Gastroesophageal sphincter (tissue), 4 donors: ENCODE measurements at regions not wholly inside any gene's neighbourhood (a gene's known extent, or its start where the extent isn't known, plus 50 kb on each side); places are given as distances from the start of the nearest gene placed in this dataset.

Source experiments
- ATAC-seq: fragments of 150-250 bp; one replicate; pipeline ENCODE4 v1.9.1; 2016; ENCODE audit warnings: mild to moderate bottlenecking, moderate library complexity
- H3K27ac ChIP-seq, 4 donors: fragments of 200-600 bp; sonication (generic) in 3 of 4; 1 replicate in 3 of 4; 2 replicates in 1 of 4; pipeline ENCODE4 v1.5.1; 2016 to 2019
- H3K27me3 ChIP-seq: fragments of 200-600 bp; sonication (generic); one replicate; pipeline ENCODE4 v1.5.1; 2019
- H3K36me3 ChIP-seq, 2 donors: fragments of 200-600 bp; sonication (generic); one replicate each; pipeline ENCODE4 v1.5.1; 2019; ENCODE audit warnings: control low read depth in 1 of 2
- H3K4me1 ChIP-seq, 3 donors: fragments of 200-600 bp; sonication (generic); 1 replicate in 2 of 3; 2 replicates in 1 of 3; pipeline ENCODE4 v1.5.1; 2016 to 2019; ENCODE audit warnings: control low read depth in 2 of 3
- H3K4me3 ChIP-seq, 2 donors: fragments of 200-600 bp; sonication (generic); one replicate each; pipeline ENCODE4 v1.5.1; 2019; ENCODE audit warnings: mild to moderate bottlenecking in 1 of 2, moderate library complexity in 1 of 2
- H3K9me3 ChIP-seq, 3 donors: fragments of 200-600 bp; sonication (generic); one replicate each; pipeline ENCODE4 v1.5.1; 2017 to 2019; ENCODE audit warnings: control low read depth in 2 of 3
- CTCF ChIP-seq, 4 experiments: fragments of 200-600 bp in 2 of 4; fragments of 450-650 bp in 2 of 4; sonication (generic) in 1 of 4; IDR thresholded peaks; one replicate each; pipeline ENCODE4 v1.5.1; 2017 to 2019; ENCODE audit warnings: antibody characterized with exemption in 4 of 4, mild to moderate bottlenecking in 2 of 4, moderate library complexity in 2 of 4
- EP300 ChIP-seq: sonication (generic); formaldehyde crosslinking; IDR thresholded peaks from one replicate; pipeline ENCODE4 v1.6.1; 2017; ENCODE audit warnings: antibody characterized with exemption, mild to moderate bottlenecking
- POLR2A ChIP-seq, 2 donors: fragments of 450-650 bp; IDR thresholded peaks; one replicate each; pipeline ENCODE4 v1.6.1; 2017; ENCODE audit warnings: antibody characterized with exemption in 2 of 2, mild to moderate bottlenecking in 2 of 2, moderate library complexity in 1 of 2
- POLR2AphosphoS5 ChIP-seq: sonication (generic); formaldehyde crosslinking; IDR thresholded peaks from one replicate; pipeline ENCODE4 v1.6.1; 2017; ENCODE audit warnings: antibody characterized with exemption
- WGBS, 2 donors: methylation state at CpG; one replicate each; pipeline ENCODE4 v1.1.5; 2018; ENCODE audit warnings: low coverage in 1 of 2; 5-methylcytosine and 5-hydroxymethylcytosine counted together

GRCh38 chr9:103371152-103371551, 376.0 kb downstream of the CYLC2 start:
- no peaks in the 10 kb centered on the region for H3K9me3 ChIP-seq
- H3K27ac ChIP-seq: no peak overlapping the region
- H3K27me3 ChIP-seq: no peaks in the 10 kb centered on the region
- no peaks in the 10 kb centered on the region for H3K36me3 ChIP-seq
- ATAC-seq: no peak
- no peaks in the 10 kb centered on the region for H3K4me1 ChIP-seq
- TF ChIP-seq POLR2A (IDR thresholded peaks at IDR 0.05) (no peak), POLR2AphosphoS5 (no peak), EP300 (no peak), CTCF (IDR thresholded peaks at IDR 0.05) (no peak)
- WGBS, 2 donors: 84 to 85% methylated on average over 4 to 5 of the region's 5 CpGs
- no peak overlapping the region for H3K4me3 ChIP-seq

DNA sequence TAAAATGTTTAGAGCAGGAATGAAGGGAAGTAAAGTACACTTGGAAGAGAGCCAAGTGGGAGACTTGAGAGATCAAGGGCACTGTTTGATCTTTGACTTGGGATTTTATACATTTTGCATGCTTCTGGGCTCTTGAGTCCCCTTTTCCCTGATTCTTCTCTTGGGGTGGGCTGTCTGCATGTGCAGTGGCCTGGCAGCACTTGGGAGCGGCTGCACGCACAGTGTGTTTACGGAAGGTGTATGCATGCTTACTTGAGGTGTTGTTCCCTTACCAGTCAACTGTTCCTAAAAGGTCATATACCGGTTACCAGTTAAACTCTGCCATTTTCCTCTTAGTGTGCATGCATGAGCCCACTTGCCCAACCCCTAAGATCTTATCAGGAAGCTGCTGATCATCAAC, 377.7 kb downstream of the CYLC2 start:
- ATAC-seq: no peak
- TF ChIP-seq CTCF (IDR thresholded peaks at IDR 0.05): no peak
- TF ChIP-seq POLR2AphosphoS5: no peak
- TF ChIP-seq POLR2A (IDR thresholded peaks at IDR 0.05): no peak
- TF ChIP-seq EP300: no peak
- 79 to 88% methylated on average over 1 to 4 of the region's 4 CpGs for WGBS, 2 donors

GRCh38 chr9:103377667-103378066, 382.5 kb downstream of the CYLC2 start:
- no peak for ATAC-seq
- Histone ChIP-seq H3K4me1 (no peaks in the 10 kb centered on the region), H3K27ac (no peak overlapping the region), H3K27me3 (no peaks in the 10 kb centered on the region), H3K9me3 (no peaks in the 10 kb centered on the region), H3K36me3 (no peaks in the 10 kb centered on the region), H3K4me3 (no peak overlapping the region)
- TF ChIP-seq CTCF (IDR thresholded peaks at IDR 0.05) (no peak), POLR2AphosphoS5 (no peak), POLR2A (IDR thresholded peaks at IDR 0.05) (no peak), EP300 (no peak)

More for the DNA sequence above, 377.7 kb downstream of the CYLC2 start:
- H3K4me3 ChIP-seq: no peak overlapping the region
- no peak overlapping the region for H3K27ac ChIP-seq
- no peaks in the 10 kb centered on the region for H3K36me3 ChIP-seq
- no peaks in the 10 kb centered on the region for H3K9me3 ChIP-seq
- H3K4me1 ChIP-seq: no peaks in the 10 kb centered on the region
- H3K27me3 ChIP-seq: no peaks in the 10 kb centered on the region

- TF ChIP-seq POLR2A (IDR thresholded peaks at IDR 0.05): no peak
- peak in 2 of 4 experiments; percentile 29 to 46 for TF ChIP-seq CTCF (IDR thresholded peaks at IDR 0.05)
- ATAC-seq: peak; percentile 28
- no peaks in the 10 kb centered on the region for H3K36me3 ChIP-seq
- H3K27me3 ChIP-seq: no peaks in the 10 kb centered on the region
- WGBS, 2 donors: 33 to 64% methylated on average over 2 to 3 of the region's 5 CpGs
- no peak overlapping the region for H3K27ac ChIP-seq
- H3K4me3 ChIP-seq: no peak overlapping the region
- H3K9me3 ChIP-seq: no peaks in the 10 kb centered on the region
- no peaks in the 10 kb centered on the region for H3K4me1 ChIP-seq
Measured at GRCh38 chr9:103397868-103398600, 402.9 kb downstream of the CYLC2 start.

DNA sequence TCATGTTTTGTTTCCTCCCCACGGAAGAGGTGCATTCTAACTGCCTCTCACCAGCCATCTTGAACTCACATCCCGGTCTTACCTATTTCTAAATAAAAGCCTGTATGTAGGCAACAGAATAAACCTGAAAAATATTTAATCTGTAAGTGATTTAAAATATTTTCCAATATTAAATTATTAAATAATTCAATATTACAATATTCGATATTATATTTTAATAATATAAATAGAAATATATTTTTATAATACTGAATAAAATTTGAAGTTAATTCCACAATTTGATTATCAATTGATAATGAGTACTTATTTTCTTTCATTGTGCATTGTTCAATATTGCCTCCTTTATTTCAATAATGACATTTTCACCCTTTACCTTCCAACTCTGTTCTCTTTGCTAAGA, 404.4 kb downstream of the CYLC2 start:
- 94 to 96% methylated on average over 3 of the region's 3 CpGs for WGBS, 2 donors
- no peaks in the 10 kb centered on the region for H3K4me1 ChIP-seq
- no peaks in the 10 kb centered on the region for H3K9me3 ChIP-seq
- H3K27ac ChIP-seq: no peak overlapping the region
- no peak for ATAC-seq
- H3K27me3 ChIP-seq: no peaks in the 10 kb centered on the region
- TF ChIP-seq EP300: no peak
- TF ChIP-seq CTCF (IDR thresholded peaks at IDR 0.05): no peak
- TF ChIP-seq POLR2A (IDR thresholded peaks at IDR 0.05): no peak
- TF ChIP-seq POLR2AphosphoS5: no peak
- no peak overlapping the region for H3K4me3 ChIP-seq
- no peaks in the 10 kb centered on the region for H3K36me3 ChIP-seq
